Gastrocnemius medialis (tissue), 4 donors: ENCODE measurements at regions not wholly inside any gene's neighbourhood (a gene's known extent, or its start where the extent isn't known, plus 50 kb on each side); places are given as distances from the start of the nearest gene placed in this dataset.

Source experiments
- ATAC-seq, 2 donors: fragments of 150-250 bp; one replicate each; pipeline ENCODE4 v1.9.1; 2016
- DNase-seq, 2 donors: peaks; one replicate each; pipeline ENCODE4 v3.0.0-alpha.2; 2019
- H3K27ac ChIP-seq, 4 donors: fragments of 200-600 bp; sonication (generic); 1 replicate in 1 of 4; 2 replicates in 3 of 4; pipeline ENCODE4 v1.5.1; 2016 to 2018; ENCODE audit warnings: mild to moderate bottlenecking in 2 of 4, moderate library complexity in 1 of 4
- H3K27me3 ChIP-seq, 3 donors: fragments of 200-600 bp; sonication (generic) in 2 of 3; 1 replicate in 1 of 3; 2 replicates in 2 of 3; pipeline versions ENCODE4 v1.5.1 to v1.6.0; 2016 to 2019; ENCODE audit warnings: mild to moderate bottlenecking in 1 of 3, moderate library complexity in 1 of 3
- H3K36me3 ChIP-seq, 2 donors: fragments of 200-600 bp; sonication (generic) in 1 of 2; one replicate each; pipeline ENCODE4 v1.5.1; 2017 to 2018
- H3K4me1 ChIP-seq, 2 donors: fragments of 200-600 bp; sonication (generic) in 1 of 2; one replicate each; pipeline ENCODE4 v1.5.1; 2016 to 2017; ENCODE audit warnings: mild to moderate bottlenecking in 2 of 2
- H3K4me3 ChIP-seq, 4 donors: fragments of 200-600 bp; sonication (generic) in 3 of 4; 1 replicate in 1 of 4; 2 replicates in 3 of 4; pipeline ENCODE4 v1.5.1; 2016 to 2019; ENCODE audit warnings: mild to moderate bottlenecking in 2 of 4
- H3K9me3 ChIP-seq, 3 donors: fragments of 200-600 bp; sonication (generic) in 2 of 3; 1 replicate in 1 of 3; 2 replicates in 2 of 3; pipeline ENCODE4 v1.5.1; 2016 to 2019
- CTCF ChIP-seq, 5 experiments: fragments of 450-650 bp in 3 of 5; fragments of 200-600 bp in 2 of 5; sonication (generic) in 2 of 5; IDR thresholded peaks in 4 of 5; conservative IDR thresholded peaks in 1 of 5; 1 replicate in 4 of 5; 2 replicates in 1 of 5; pipeline ENCODE4 v1.5.1; 2016 to 2019; ENCODE audit warnings: antibody characterized with exemption in 5 of 5, mild to moderate bottlenecking in 3 of 5, moderate library complexity in 3 of 5
- POLR2A ChIP-seq, 2 donors: fragments of 450-650 bp; IDR thresholded peaks; one replicate each; pipeline ENCODE4 v1.6.1; 2017; ENCODE audit warnings: antibody characterized with exemption in 2 of 2, mild to moderate bottlenecking in 2 of 2, moderate library complexity in 2 of 2
- in situ Hi-C, 4 donors: fragments of 200-750 bp; cut with MboI; loops; one replicate each; pipeline versions ENCODE4 v1.15.0 to v1.8.0; 2017; ENCODE audit warnings: low sequenced_read_pairs in 4 of 4
- intact Hi-C: fragments of 100-400 bp; cut with DNase I; formaldehyde crosslinking; loops from one replicate; pipeline ENCODE4 v1.15.1; 2023; ENCODE audit warnings: low total_unique reads

GRCh38 chr18:54766634-54767033, 61.6 kb upstream of the RAB27B start:
- Histone ChIP-seq H3K27ac (no peak overlapping the region), H3K27me3 (no peaks in the 10 kb centered on the region), H3K9me3 (no peaks in the 10 kb centered on the region), H3K4me1 (no peaks in the 10 kb centered on the region), H3K36me3 (no peaks in the 10 kb centered on the region), H3K4me3 (no peak overlapping the region)
- intact Hi-C loops, result no loop called here
- DNase-seq (no peak), ATAC-seq (no peak)
- no peak for TF ChIP-seq POLR2A (IDR thresholded peaks at IDR 0.05)
- in situ Hi-C loops, result no loop called here

DNA sequence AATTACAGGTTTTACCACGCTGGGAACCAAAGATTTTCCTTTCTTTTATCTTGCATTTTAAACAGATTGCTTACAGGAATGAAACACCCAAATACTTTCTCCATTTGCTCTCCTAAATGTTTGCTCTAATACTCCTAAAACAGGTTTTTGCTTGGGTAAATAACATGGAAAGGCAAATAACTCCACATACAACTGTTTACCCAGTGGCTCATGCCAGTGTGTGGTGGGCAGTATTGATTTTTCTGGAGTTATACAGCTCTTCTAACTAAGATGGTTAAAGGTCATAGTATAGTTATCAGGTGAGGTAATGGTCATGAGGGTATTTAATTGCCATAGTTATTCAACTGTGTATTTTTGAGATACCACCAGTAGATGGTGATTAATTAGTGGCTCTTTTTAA, 61.2 kb upstream of the RAB27B start:
- in situ Hi-C loops, result no loop called here
- Histone ChIP-seq H3K36me3 (no peaks in the 10 kb centered on the region), H3K4me3 (no peak overlapping the region), H3K27ac (no peak overlapping the region), H3K9me3 (no peaks in the 10 kb centered on the region), H3K4me1 (no peaks in the 10 kb centered on the region), H3K27me3 (no peaks in the 10 kb centered on the region)
- intact Hi-C loops, result no loop called here
- TF ChIP-seq CTCF (IDR thresholded peaks at IDR 0.05 in 4 of 5, conservative IDR thresholded peaks at IDR 0.05 in 1 of 5) (no peak), POLR2A (IDR thresholded peaks at IDR 0.05) (no peak)
- DNase-seq (no peak), ATAC-seq (no peak)

DNA sequence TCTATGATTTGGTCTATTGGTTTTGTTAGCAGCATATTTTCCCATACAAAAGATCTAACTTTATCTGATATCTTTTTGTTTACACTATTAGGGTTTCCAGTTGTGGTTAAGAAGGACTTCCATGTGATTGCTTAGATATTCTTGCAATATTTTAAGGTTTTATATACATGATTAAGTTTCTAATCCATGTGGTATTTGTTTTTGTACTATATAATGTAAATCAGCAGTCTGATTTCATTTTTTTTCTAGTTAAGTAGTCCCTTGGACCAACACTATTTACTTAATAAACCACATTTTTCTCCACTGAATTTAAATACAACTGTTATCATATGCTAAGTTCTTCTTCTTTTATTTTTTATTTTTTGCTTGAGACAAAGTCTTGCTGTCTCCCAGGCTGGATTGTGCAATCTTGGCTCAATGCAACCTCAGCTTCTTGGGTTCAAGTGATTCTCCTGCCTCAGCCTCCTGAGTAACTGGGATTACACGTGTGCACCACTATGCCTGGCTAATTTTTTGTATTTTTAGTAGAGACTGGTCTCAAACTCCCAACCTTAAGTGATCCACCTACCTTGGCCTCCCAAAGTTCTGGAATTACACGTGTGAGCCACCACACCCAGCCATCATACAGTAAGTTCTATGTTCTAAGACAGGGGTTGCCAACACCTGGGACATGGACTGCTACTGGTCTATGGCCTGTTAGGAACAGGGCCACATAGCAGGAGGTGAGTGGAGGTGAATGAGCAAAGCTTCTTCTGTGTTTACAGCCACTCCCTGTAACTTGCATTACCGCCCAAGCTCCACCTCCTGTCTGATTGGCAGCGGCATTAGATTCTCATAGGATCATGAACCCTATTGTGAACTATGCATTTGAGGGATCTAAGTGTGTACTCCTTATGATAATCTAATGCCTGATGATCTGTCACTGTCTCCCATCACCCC, 58.5 kb upstream of the RAB27B start:
- Histone ChIP-seq H3K27ac (no peak overlapping the region), H3K27me3 (no peaks in the 10 kb centered on the region), H3K4me3 (no peak overlapping the region), H3K4me1 (no peaks in the 10 kb centered on the region), H3K9me3 (no peaks in the 10 kb centered on the region), H3K36me3 (no peaks in the 10 kb centered on the region)
- intact Hi-C loops (no loop called here), in situ Hi-C loops (no loop called here)
- no peak for ATAC-seq
- no peak for DNase-seq
- TF ChIP-seq POLR2A (IDR thresholded peaks at IDR 0.05) (no peak), CTCF (IDR thresholded peaks at IDR 0.05 in 4 of 5, conservative IDR thresholded peaks at IDR 0.05 in 1 of 5) (no peak)

GRCh38 chr18:54772056-54772455, 56.2 kb upstream of the RAB27B start:
- no peak overlapping the region for H3K27ac ChIP-seq
- H3K4me3 ChIP-seq, result no peak overlapping the region
- no peaks in the 10 kb centered on the region for H3K4me1 ChIP-seq
- H3K36me3 ChIP-seq, result no peaks in the 10 kb centered on the region
- no peaks in the 10 kb centered on the region for H3K27me3 ChIP-seq
- ATAC-seq, result no peak
- intact Hi-C loops (no loop called here), in situ Hi-C loops (no loop called here)
- TF ChIP-seq CTCF (IDR thresholded peaks at IDR 0.05 in 4 of 5, conservative IDR thresholded peaks at IDR 0.05 in 1 of 5), result no peak
- TF ChIP-seq POLR2A (IDR thresholded peaks at IDR 0.05), result no peak
- DNase-seq, result no peak
- H3K9me3 ChIP-seq, result no peaks in the 10 kb centered on the region

- Histone ChIP-seq H3K27me3 (no peaks in the 10 kb centered on the region), H3K27ac (no peak overlapping the region), H3K36me3 (no peaks in the 10 kb centered on the region), H3K4me1 (no peaks in the 10 kb centered on the region), H3K9me3 (no peaks in the 10 kb centered on the region), H3K4me3 (no peak overlapping the region)
- intact Hi-C loops, result no loop called here
- DNase-seq, result no peak
- no peak for ATAC-seq
- TF ChIP-seq POLR2A (IDR thresholded peaks at IDR 0.05) (no peak), CTCF (IDR thresholded peaks at IDR 0.05 in 4 of 5, conservative IDR thresholded peaks at IDR 0.05 in 1 of 5) (no peak)
- in situ Hi-C loops, result no loop called here
Measured at GRCh38 chr18:54774423-54774822, 53.9 kb upstream of the RAB27B start.
